OCI-LY3 (cell line): ENCODE measurements at regions not wholly inside any gene's neighbourhood (a gene's known extent, or its start where the extent isn't known, plus 50 kb on each side); places are given as distances from the start of the nearest gene placed in this dataset.

ENCODE experiments used
- EZH2phosphoT487 ChIP-seq: fragments of 200-600 bp; shearing (Covaris generic); IDR thresholded peaks from 2 replicates; pipeline ENCODE4 v1.6.1; 2018; ENCODE audit warnings: antibody characterized with exemption, mixed run types, low read depth
- TF ChIP-seq, protein P1 (sequence below): fragments of 200-600, 300-600 bp; sonication (generic); IDR thresholded peaks from 2 replicates; pipeline ENCODE4 v1.5.1; 2014; ENCODE audit warnings: antibody characterized with exemption, low read length, low read depth

DNA sequence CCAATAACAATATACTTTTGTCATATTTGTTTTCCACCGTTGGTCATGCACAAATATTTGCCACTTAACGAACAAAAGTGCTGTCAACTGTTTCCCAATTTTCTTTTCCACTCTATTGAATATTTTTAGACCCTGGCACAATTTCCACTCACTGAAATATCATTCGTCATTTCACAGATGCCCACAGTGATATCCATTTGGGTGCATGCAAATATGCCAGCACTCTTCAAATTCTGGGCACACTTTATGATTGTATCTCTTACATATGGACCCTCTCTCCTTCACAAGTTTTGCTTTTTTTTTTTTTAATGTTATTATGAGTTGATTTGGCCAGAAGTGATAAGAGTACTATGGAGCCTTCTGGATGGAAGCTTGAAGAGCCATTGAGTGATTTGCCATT lies 1557.3 kb upstream of the FLRT2 start:
- TF ChIP-seq EZH2phosphoT487: no peak
- TF ChIP-seq, protein P1, sequence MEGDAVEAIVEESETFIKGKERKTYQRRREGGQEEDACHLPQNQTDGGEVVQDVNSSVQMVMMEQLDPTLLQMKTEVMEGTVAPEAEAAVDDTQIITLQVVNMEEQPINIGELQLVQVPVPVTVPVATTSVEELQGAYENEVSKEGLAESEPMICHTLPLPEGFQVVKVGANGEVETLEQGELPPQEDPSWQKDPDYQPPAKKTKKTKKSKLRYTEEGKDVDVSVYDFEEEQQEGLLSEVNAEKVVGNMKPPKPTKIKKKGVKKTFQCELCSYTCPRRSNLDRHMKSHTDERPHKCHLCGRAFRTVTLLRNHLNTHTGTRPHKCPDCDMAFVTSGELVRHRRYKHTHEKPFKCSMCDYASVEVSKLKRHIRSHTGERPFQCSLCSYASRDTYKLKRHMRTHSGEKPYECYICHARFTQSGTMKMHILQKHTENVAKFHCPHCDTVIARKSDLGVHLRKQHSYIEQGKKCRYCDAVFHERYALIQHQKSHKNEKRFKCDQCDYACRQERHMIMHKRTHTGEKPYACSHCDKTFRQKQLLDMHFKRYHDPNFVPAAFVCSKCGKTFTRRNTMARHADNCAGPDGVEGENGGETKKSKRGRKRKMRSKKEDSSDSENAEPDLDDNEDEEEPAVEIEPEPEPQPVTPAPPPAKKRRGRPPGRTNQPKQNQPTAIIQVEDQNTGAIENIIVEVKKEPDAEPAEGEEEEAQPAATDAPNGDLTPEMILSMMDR: no peak
